ENCODE measurements at regions not wholly inside any gene's neighbourhood (a gene's known extent, or its start where the extent isn't known, plus 50 kb on each side); places are given as distances from the start of the nearest gene placed in this dataset.

DNA sequence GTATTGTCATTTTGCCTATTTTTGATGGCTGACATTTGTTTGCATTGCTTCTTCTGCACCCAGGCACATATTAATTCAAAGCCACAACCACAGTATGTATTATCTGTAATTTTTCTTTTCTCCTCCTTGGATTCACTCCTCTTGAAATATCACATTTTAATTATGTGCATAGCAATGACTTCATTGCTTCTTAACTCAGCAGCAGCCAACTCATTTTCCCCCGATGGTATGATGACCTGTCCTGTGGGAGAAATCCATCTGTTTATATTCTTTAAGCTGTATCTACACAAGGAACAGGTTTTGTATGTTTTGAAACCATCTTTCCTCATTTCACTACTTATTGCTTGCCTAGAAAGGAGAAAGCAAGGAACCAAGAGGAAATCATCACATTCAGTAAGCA lies 588.8 kb downstream of the INHBA start:
- H3K27ac Mint-ChIP-seq = no peak overlapping the region
- no peaks in the 10 kb centered on the region for H3K9me3 Mint-ChIP-seq
- no peak for DNase-seq (ENCODE audit: low spot score)
- Histone ChIP-seq H3K9me2 (ENCODE audit: insufficient read depth) (no peaks in the 10 kb centered on the region; the same call in 1 of the 2 replicates), H3K4me2 (no peak overlapping the region), H4K20me1 (replicated peaks; ENCODE audit: insufficient read depth) (no peaks in the 10 kb centered on the region), H3F3A (replicated peaks; ENCODE audit: low read depth) (no peaks in the 10 kb centered on the region), H3K79me2 (replicated peaks; ENCODE audit: insufficient read depth) (no peaks in the 10 kb centered on the region), H3K27ac (ENCODE audit: low read depth) (no peak overlapping the region), H3K4me1 (ENCODE audit: insufficient read depth) (no peaks in the 10 kb centered on the region), H3K27me3 (ENCODE audit: insufficient read depth) (no peaks in the 10 kb centered on the region), H3K4me3 (no peak overlapping the region), H3K36me3 (ENCODE audit: insufficient read depth) (no peaks in the 10 kb centered on the region), H2AFZ (no peak overlapping the region)
- ATAC-seq = no peak
- no peaks in the 10 kb centered on the region; the same call in 2 of the 3 replicates for H3K4me1 Mint-ChIP-seq
- H3K27me3 Mint-ChIP-seq (ENCODE audit: insufficient read depth, low read depth, poor library complexity) = no peaks in the 10 kb centered on the region
- no peaks in the 10 kb centered on the region for H3K36me3 Mint-ChIP-seq (ENCODE audit: low read depth)
- no peak for TF ChIP-seq EZH2 (IDR thresholded peaks at IDR 0.05; ENCODE audit: low read depth, unreplicated experiment)
- H3K4me3 Mint-ChIP-seq = no peak overlapping the region

DNA sequence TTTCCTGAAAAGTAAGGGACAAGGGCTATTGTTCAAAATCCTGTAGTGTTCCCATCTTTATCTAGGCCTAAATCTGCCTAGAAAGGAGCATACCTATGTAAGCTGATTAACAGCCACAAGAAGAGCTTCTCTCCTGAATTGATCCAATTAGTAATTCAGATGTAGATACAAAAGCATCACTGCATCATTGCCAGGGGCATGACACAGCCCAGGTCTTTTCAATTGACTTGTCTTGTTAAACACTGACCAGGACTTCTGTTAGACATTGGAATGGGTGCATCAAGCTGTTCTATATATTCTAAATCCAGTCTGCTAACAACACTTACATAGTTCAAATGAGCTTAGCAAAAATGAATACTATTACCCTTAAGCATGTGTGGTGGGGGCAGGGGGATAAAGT lies 589.2 kb downstream of the INHBA start:
- Histone ChIP-seq H3K4me3 (no peak overlapping the region), H4K20me1 (replicated peaks; ENCODE audit: insufficient read depth) (no peaks in the 10 kb centered on the region), H3F3A (replicated peaks; ENCODE audit: low read depth) (no peaks in the 10 kb centered on the region), H2AFZ (no peak overlapping the region; the same call in 1 of the 2 replicates), H3K27ac (ENCODE audit: low read depth) (no peak overlapping the region), H3K36me3 (ENCODE audit: insufficient read depth) (no peaks in the 10 kb centered on the region), H3K4me2 (no peak overlapping the region), H3K79me2 (replicated peaks; ENCODE audit: insufficient read depth) (no peaks in the 10 kb centered on the region), H3K9me2 (ENCODE audit: insufficient read depth) (no peaks in the 10 kb centered on the region; the same call in 1 of the 2 replicates), H3K4me1 (ENCODE audit: insufficient read depth) (no peaks in the 10 kb centered on the region), H3K27me3 (ENCODE audit: insufficient read depth) (no peaks in the 10 kb centered on the region)
- Mint-ChIP-seq H3K27ac (no peak overlapping the region), H3K36me3 (ENCODE audit: low read depth) (no peaks in the 10 kb centered on the region), H3K4me3 (no peak overlapping the region), H3K27me3 (ENCODE audit: insufficient read depth, low read depth, poor library complexity) (no peaks in the 10 kb centered on the region), H3K9me3 (no peaks in the 10 kb centered on the region), H3K4me1 (no peaks in the 10 kb centered on the region; the same call in 2 of the 3 replicates)
- ATAC-seq = no peak
- TF ChIP-seq, protein P1, sequence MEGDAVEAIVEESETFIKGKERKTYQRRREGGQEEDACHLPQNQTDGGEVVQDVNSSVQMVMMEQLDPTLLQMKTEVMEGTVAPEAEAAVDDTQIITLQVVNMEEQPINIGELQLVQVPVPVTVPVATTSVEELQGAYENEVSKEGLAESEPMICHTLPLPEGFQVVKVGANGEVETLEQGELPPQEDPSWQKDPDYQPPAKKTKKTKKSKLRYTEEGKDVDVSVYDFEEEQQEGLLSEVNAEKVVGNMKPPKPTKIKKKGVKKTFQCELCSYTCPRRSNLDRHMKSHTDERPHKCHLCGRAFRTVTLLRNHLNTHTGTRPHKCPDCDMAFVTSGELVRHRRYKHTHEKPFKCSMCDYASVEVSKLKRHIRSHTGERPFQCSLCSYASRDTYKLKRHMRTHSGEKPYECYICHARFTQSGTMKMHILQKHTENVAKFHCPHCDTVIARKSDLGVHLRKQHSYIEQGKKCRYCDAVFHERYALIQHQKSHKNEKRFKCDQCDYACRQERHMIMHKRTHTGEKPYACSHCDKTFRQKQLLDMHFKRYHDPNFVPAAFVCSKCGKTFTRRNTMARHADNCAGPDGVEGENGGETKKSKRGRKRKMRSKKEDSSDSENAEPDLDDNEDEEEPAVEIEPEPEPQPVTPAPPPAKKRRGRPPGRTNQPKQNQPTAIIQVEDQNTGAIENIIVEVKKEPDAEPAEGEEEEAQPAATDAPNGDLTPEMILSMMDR (conservative IDR thresholded peaks at IDR 0.05; ENCODE audit: low read depth in 2 of 2) = no peak
- TF ChIP-seq, protein P2, sequence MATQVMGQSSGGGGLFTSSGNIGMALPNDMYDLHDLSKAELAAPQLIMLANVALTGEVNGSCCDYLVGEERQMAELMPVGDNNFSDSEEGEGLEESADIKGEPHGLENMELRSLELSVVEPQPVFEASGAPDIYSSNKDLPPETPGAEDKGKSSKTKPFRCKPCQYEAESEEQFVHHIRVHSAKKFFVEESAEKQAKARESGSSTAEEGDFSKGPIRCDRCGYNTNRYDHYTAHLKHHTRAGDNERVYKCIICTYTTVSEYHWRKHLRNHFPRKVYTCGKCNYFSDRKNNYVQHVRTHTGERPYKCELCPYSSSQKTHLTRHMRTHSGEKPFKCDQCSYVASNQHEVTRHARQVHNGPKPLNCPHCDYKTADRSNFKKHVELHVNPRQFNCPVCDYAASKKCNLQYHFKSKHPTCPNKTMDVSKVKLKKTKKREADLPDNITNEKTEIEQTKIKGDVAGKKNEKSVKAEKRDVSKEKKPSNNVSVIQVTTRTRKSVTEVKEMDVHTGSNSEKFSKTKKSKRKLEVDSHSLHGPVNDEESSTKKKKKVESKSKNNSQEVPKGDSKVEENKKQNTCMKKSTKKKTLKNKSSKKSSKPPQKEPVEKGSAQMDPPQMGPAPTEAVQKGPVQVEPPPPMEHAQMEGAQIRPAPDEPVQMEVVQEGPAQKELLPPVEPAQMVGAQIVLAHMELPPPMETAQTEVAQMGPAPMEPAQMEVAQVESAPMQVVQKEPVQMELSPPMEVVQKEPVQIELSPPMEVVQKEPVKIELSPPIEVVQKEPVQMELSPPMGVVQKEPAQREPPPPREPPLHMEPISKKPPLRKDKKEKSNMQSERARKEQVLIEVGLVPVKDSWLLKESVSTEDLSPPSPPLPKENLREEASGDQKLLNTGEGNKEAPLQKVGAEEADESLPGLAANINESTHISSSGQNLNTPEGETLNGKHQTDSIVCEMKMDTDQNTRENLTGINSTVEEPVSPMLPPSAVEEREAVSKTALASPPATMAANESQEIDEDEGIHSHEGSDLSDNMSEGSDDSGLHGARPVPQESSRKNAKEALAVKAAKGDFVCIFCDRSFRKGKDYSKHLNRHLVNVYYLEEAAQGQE (IDR thresholded peaks at IDR 0.05; ENCODE audit: unreplicated experiment) = no peak
- TF ChIP-seq EZH2 (IDR thresholded peaks at IDR 0.05; ENCODE audit: low read depth, unreplicated experiment) (no peak), ETS1 (IDR thresholded peaks at IDR 0.05) (no peak), ZNF114 (CRISPR knock-in tag; IDR thresholded peaks at IDR 0.05) (no peak), STAT1 (IDR thresholded peaks at IDR 0.05; ENCODE audit: unreplicated experiment) (no peak), ZNF331 (CRISPR knock-in tag; IDR thresholded peaks at IDR 0.05; ENCODE audit: low read depth) (no peak), CREB1 (CRISPR knock-in tag; IDR thresholded peaks at IDR 0.05; ENCODE audit: low read depth) (no peak)
- DNase-seq (ENCODE audit: low spot score) = no peak

All from GM23338 (cell line).